ENCODE measurements at regions not wholly inside any gene's neighbourhood (a gene's known extent, or its start where the extent isn't known, plus 50 kb on each side); places are given as distances from the start of the nearest gene placed in this dataset.

DNA sequence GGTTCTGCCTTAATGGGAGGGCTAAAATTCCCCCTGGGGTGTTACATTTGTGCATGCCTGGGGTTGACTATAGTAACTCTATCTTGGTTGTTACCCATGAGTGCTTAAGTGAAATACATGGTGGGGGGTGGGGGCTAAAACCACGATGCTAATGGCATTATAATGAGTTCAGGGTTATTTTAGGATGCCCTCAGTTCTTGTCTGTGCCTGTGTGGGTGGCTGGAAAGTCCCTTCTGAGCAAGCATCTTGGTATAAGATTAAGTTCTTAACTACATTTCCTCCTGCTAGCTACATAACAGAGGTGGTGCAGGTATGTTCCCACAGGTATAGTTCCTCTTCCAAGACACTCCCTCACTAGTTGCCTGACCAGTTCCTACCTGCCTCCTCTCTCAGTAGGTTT, 822.3 kb downstream of the LRFN5 start:
- no peak for TF ChIP-seq TCF4 (CRISPR knock-in tag; IDR thresholded peaks at IDR 0.05; ENCODE audit: borderline replicate concordance)
- TF ChIP-seq ZNF8 (CRISPR knock-in tag; IDR thresholded peaks at IDR 0.05): no peak
- no peak for TF ChIP-seq CSDC2 (CRISPR knock-in tag; IDR thresholded peaks at IDR 0.05)
- no peak for ATAC-seq

DNA sequence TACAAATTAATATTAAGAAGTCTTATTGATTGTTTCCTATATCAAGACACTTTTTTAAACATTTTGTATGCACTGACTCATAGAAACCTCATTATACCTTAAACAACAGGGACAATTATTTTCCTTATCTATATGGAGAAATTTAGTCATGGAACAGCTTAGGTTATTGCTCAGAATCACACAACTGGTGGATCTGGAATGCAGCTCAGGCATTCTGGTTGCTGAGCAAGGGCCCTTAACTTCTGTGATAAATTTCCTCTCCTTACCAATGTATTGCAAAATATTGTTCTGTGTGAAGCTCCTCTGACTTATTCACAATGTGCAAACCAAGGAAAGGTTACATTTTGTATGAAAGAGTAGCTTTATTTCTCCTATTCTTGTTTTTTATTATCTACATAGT, 817.8 kb downstream of the LRFN5 start:
- TF ChIP-seq, protein P1, sequence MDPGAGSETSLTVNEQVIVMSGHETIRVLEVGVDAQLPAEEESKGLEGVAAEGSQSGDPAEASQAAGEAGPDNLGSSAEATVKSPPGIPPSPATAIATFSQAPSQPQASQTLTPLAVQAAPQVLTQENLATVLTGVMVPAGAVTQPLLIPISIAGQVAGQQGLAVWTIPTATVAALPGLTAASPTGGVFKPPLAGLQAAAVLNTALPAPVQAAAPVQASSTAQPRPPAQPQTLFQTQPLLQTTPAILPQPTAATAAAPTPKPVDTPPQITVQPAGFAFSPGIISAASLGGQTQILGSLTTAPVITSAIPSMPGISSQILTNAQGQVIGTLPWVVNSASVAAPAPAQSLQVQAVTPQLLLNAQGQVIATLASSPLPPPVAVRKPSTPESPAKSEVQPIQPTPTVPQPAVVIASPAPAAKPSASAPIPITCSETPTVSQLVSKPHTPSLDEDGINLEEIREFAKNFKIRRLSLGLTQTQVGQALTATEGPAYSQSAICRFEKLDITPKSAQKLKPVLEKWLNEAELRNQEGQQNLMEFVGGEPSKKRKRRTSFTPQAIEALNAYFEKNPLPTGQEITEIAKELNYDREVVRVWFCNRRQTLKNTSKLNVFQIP (CRISPR knock-in tag; IDR thresholded peaks at IDR 0.05; ENCODE audit: borderline replicate concordance, low read depth): no peak
- no peak for TF ChIP-seq ZNF8 (CRISPR knock-in tag; IDR thresholded peaks at IDR 0.05)
- TF ChIP-seq, protein P2, sequence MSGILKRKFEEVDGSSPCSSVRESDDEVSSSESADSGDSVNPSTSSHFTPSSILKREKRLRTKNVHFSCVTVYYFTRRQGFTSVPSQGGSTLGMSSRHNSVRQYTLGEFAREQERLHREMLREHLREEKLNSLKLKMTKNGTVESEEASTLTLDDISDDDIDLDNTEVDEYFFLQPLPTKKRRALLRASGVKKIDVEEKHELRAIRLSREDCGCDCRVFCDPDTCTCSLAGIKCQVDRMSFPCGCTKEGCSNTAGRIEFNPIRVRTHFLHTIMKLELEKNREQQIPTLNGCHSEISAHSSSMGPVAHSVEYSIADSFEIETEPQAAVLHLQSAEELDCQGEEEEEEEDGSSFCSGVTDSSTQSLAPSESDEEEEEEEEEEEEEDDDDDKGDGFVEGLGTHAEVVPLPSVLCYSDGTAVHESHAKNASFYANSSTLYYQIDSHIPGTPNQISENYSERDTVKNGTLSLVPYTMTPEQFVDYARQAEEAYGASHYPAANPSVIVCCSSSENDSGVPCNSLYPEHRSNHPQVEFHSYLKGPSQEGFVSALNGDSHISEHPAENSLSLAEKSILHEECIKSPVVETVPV (CRISPR knock-in tag; IDR thresholded peaks at IDR 0.05): no peak
- TF ChIP-seq ARNTL (CRISPR knock-in tag; IDR thresholded peaks at IDR 0.05; ENCODE audit: borderline replicate concordance, low read depth): no peak
- TF ChIP-seq ISL1 (CRISPR knock-in tag; IDR thresholded peaks at IDR 0.05): no peak
- TF ChIP-seq ZNF565 (CRISPR knock-in tag; conservative IDR thresholded peaks at IDR 0.05; ENCODE audit: low read depth): no peak
- no peak for TF ChIP-seq SNAI2 (CRISPR knock-in tag; IDR thresholded peaks at IDR 0.05)
- TF ChIP-seq CSDC2 (CRISPR knock-in tag; IDR thresholded peaks at IDR 0.05): no peak
- no peak for TF ChIP-seq TOX (CRISPR knock-in tag; IDR thresholded peaks at IDR 0.05; ENCODE audit: borderline replicate concordance)
- TF ChIP-seq ZNF70 (CRISPR knock-in tag; IDR thresholded peaks at IDR 0.05): no peak
- TF ChIP-seq ZFP3 (CRISPR knock-in tag; IDR thresholded peaks at IDR 0.05): no peak
- no peak for TF ChIP-seq PPARA (CRISPR knock-in tag; IDR thresholded peaks at IDR 0.05; ENCODE audit: borderline replicate concordance)
- no peak for TF ChIP-seq TCF4 (CRISPR knock-in tag; IDR thresholded peaks at IDR 0.05; ENCODE audit: borderline replicate concordance)
- no peak for TF ChIP-seq ZC3H10 (CRISPR knock-in tag; IDR thresholded peaks at IDR 0.05)
- TF ChIP-seq ESRRG (CRISPR knock-in tag; IDR thresholded peaks at IDR 0.05): no peak
- TF ChIP-seq, protein P3, sequence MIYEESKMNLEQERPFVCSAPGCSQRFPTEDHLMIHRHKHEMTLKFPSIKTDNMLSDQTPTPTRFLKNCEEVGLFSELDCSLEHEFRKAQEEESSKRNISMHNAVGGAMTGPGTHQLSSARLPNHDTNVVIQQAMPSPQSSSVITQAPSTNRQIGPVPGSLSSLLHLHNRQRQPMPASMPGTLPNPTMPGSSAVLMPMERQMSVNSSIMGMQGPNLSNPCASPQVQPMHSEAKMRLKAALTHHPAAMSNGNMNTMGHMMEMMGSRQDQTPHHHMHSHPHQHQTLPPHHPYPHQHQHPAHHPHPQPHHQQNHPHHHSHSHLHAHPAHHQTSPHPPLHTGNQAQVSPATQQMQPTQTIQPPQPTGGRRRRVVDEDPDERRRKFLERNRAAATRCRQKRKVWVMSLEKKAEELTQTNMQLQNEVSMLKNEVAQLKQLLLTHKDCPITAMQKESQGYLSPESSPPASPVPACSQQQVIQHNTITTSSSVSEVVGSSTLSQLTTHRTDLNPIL (CRISPR knock-in tag; IDR thresholded peaks at IDR 0.05; ENCODE audit: low read depth): no peak
- TF ChIP-seq GLIS3 (CRISPR knock-in tag; IDR thresholded peaks at IDR 0.05): no peak
- no peak for TF ChIP-seq BACH2 (CRISPR knock-in tag; IDR thresholded peaks at IDR 0.05; ENCODE audit: borderline replicate concordance)
- ATAC-seq: no peak

DNA sequence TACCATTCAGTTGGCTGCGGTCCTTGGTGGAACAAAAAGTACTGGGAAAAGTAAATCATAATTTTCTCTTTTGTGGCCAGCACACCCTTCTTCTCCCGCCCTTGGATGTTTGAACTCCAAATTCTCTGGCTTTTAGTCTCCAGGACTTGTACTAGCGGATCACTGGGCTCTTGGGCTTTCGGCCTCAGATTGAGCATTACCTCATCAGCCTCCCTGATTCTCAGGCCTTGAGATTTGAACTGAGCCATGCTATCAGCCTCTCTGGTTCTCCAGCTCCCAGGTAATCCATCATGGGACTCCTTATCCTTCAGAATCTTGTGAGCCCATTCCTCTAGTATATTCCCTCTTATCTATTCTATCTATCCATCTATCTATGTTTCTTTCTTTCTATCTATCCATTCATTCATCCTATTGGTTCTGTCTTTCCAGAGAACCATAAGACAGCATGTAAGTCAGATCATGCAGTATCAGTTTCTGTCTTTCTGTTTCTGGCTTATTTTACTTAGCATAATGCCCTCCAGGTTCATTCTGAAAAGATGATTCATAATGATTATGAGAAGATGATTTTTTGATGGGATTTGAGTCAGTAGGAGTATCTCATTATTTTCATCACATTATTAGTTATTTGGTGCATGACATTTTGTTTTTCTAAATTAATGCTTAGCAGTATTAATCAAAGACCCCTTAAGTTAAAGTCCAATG, 814.9 kb downstream of the LRFN5 start:
- TF ChIP-seq ISL1 (CRISPR knock-in tag; IDR thresholded peaks at IDR 0.05): no peak
- TF ChIP-seq ZNF8 (CRISPR knock-in tag; IDR thresholded peaks at IDR 0.05): no peak
- no peak for TF ChIP-seq TCF4 (CRISPR knock-in tag; IDR thresholded peaks at IDR 0.05; ENCODE audit: borderline replicate concordance)
- TF ChIP-seq CSDC2 (CRISPR knock-in tag; IDR thresholded peaks at IDR 0.05): no peak
- no peak for TF ChIP-seq PPARA (CRISPR knock-in tag; IDR thresholded peaks at IDR 0.05; ENCODE audit: borderline replicate concordance)
- no peak for TF ChIP-seq ZFP3 (CRISPR knock-in tag; IDR thresholded peaks at IDR 0.05)
- TF ChIP-seq, protein P4, sequence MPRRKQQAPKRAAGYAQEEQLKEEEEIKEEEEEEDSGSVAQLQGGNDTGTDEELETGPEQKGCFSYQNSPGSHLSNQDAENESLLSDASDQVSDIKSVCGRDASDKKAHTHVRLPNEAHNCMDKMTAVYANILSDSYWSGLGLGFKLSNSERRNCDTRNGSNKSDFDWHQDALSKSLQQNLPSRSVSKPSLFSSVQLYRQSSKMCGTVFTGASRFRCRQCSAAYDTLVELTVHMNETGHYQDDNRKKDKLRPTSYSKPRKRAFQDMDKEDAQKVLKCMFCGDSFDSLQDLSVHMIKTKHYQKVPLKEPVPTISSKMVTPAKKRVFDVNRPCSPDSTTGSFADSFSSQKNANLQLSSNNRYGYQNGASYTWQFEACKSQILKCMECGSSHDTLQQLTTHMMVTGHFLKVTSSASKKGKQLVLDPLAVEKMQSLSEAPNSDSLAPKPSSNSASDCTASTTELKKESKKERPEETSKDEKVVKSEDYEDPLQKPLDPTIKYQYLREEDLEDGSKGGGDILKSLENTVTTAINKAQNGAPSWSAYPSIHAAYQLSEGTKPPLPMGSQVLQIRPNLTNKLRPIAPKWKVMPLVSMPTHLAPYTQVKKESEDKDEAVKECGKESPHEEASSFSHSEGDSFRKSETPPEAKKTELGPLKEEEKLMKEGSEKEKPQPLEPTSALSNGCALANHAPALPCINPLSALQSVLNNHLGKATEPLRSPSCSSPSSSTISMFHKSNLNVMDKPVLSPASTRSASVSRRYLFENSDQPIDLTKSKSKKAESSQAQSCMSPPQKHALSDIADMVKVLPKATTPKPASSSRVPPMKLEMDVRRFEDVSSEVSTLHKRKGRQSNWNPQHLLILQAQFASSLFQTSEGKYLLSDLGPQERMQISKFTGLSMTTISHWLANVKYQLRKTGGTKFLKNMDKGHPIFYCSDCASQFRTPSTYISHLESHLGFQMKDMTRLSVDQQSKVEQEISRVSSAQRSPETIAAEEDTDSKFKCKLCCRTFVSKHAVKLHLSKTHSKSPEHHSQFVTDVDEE (CRISPR knock-in tag; IDR thresholded peaks at IDR 0.05): no peak
- TF ChIP-seq BACH2 (CRISPR knock-in tag; IDR thresholded peaks at IDR 0.05; ENCODE audit: borderline replicate concordance): no peak
- TF ChIP-seq ZC3H10 (CRISPR knock-in tag; IDR thresholded peaks at IDR 0.05): no peak
- TF ChIP-seq GLIS3 (CRISPR knock-in tag; IDR thresholded peaks at IDR 0.05): no peak
- no peak for TF ChIP-seq ESRRG (CRISPR knock-in tag; IDR thresholded peaks at IDR 0.05)
- no peak for TF ChIP-seq RARB (CRISPR knock-in tag; IDR thresholded peaks at IDR 0.05)
- no peak for TF ChIP-seq ARNTL (CRISPR knock-in tag; IDR thresholded peaks at IDR 0.05; ENCODE audit: borderline replicate concordance, low read depth)
- TF ChIP-seq, protein P5, sequence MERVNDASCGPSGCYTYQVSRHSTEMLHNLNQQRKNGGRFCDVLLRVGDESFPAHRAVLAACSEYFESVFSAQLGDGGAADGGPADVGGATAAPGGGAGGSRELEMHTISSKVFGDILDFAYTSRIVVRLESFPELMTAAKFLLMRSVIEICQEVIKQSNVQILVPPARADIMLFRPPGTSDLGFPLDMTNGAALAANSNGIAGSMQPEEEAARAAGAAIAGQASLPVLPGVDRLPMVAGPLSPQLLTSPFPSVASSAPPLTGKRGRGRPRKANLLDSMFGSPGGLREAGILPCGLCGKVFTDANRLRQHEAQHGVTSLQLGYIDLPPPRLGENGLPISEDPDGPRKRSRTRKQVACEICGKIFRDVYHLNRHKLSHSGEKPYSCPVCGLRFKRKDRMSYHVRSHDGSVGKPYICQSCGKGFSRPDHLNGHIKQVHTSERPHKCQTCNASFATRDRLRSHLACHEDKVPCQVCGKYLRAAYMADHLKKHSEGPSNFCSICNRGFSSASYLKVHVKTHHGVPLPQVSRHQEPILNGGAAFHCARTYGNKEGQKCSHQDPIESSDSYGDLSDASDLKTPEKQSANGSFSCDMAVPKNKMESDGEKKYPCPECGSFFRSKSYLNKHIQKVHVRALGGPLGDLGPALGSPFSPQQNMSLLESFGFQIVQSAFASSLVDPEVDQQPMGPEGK (CRISPR knock-in tag; IDR thresholded peaks at IDR 0.05; ENCODE audit: borderline replicate concordance): no peak
- TF ChIP-seq ZNF565 (CRISPR knock-in tag; conservative IDR thresholded peaks at IDR 0.05; ENCODE audit: low read depth): no peak
- TF ChIP-seq ZFP30 (CRISPR knock-in tag; IDR thresholded peaks at IDR 0.05): no peak
- ATAC-seq: no peak
